ENCODE measurements at regions not wholly inside any gene's neighbourhood (a gene's known extent, or its start where the extent isn't known, plus 50 kb on each side); places are given as distances from the start of the nearest gene placed in this dataset.

- no peak overlapping the region for H2AFZ ChIP-seq (replicated peaks; ENCODE audit: low read length, poor library complexity)
- no peak overlapping the region for H2BK20ac ChIP-seq (ENCODE audit: low read depth, low read length)
- ChIA-PET POLR2A (ENCODE audit: unreplicated experiment) (no interaction called here), CTCF (no interaction called here)
- H2AK5ac ChIP-seq (ENCODE audit: low read depth, low read length) = no peak overlapping the region
- no peak for TF ChIP-seq RAD21 (IDR thresholded peaks at IDR 0.05; ENCODE audit: low read length)
- TF ChIP-seq CEBPB (IDR thresholded peaks at IDR 0.05; ENCODE audit: low read depth, low read length) = no peak
- no peak for TF ChIP-seq CHD1 (IDR thresholded peaks at IDR 0.05; ENCODE audit: low read depth, low read length)
- no peak for TF ChIP-seq MAZ (IDR thresholded peaks at IDR 0.05; ENCODE audit: borderline replicate concordance, low read depth, low read length)
- TF ChIP-seq BHLHE40 (IDR thresholded peaks at IDR 0.05; ENCODE audit: low read depth, low read length) = no peak
- TF ChIP-seq ELK1 (IDR thresholded peaks at IDR 0.05; ENCODE audit: borderline replicate concordance, low read depth, low read length) = no peak
- no peak for TF ChIP-seq CTCF (conservative IDR thresholded peaks at IDR 0.05; ENCODE audit: low read depth, low read length)
- no peak for TF ChIP-seq RCOR1 (IDR thresholded peaks at IDR 0.05; ENCODE audit: insufficient replicate concordance, low read length)
- TF ChIP-seq FOS (IDR thresholded peaks at IDR 0.05; ENCODE audit: low read depth, low read length) = no peak
- no peak for TF ChIP-seq MXI1 (IDR thresholded peaks at IDR 0.05; ENCODE audit: borderline replicate concordance, low read depth, low read length)
- TF ChIP-seq USF2 (IDR thresholded peaks at IDR 0.05; ENCODE audit: low read depth, low read length) = no peak
- no peak for TF ChIP-seq NFE2L2 (IDR thresholded peaks at IDR 0.05; ENCODE audit: low read depth, low read length)
- TF ChIP-seq POLR2A (IDR thresholded peaks at IDR 0.05; ENCODE audit: low read depth, low read length) = no peak
- TF ChIP-seq SMC3 (IDR thresholded peaks at IDR 0.05; ENCODE audit: low read depth, low read length) = no peak
- no peak for TF ChIP-seq RFX5 (IDR thresholded peaks at IDR 0.05; ENCODE audit: low read depth, low read length)
- no peak for TF ChIP-seq MAFK (IDR thresholded peaks at IDR 0.05; ENCODE audit: low read depth, low read length)
- H4K20me1 ChIP-seq (ENCODE audit: insufficient read depth, low read length) = no peaks in the 10 kb centered on the region
- H3K56ac ChIP-seq (ENCODE audit: extremely low read depth, insufficient read depth, low read length) = no peak overlapping the region
- no peak overlapping the region for H3K9ac ChIP-seq (ENCODE audit: low read depth, low read length)
- no peaks in the 10 kb centered on the region for H3K79me1 ChIP-seq (ENCODE audit: low read depth in 1 of 2, low read length in 2 of 2)
- no peak for DNase-seq
- no peak overlapping the region for H3K4ac ChIP-seq (ENCODE audit: low read depth, low read length)
- H3K27me3 ChIP-seq (ENCODE audit: control insufficient read depth, insufficient read depth, low read length) = no peaks in the 10 kb centered on the region
- H3K36me3 ChIP-seq (ENCODE audit: control insufficient read depth, insufficient read depth, low read length) = no peaks in the 10 kb centered on the region
- H3K4me2 ChIP-seq (ENCODE audit: low read depth, low read length) = no peak overlapping the region
- no peak overlapping the region for H3K18ac ChIP-seq (ENCODE audit: low read depth, low read length)
- H4K91ac ChIP-seq (ENCODE audit: insufficient read depth, low read depth, low read length) = no peak overlapping the region
- no peaks in the 10 kb centered on the region for H3K9me1 ChIP-seq (ENCODE audit: insufficient read depth, low read length)
- no peak overlapping the region for H3K4me3 ChIP-seq (ENCODE audit: insufficient read depth, low read depth, low read length)
- H3K9me3 ChIP-seq (ENCODE audit: control insufficient read depth, insufficient read depth, low read length) = no peaks in the 10 kb centered on the region
- H2BK120ac ChIP-seq (ENCODE audit: low read depth, low read length) = no peak overlapping the region
- H3K23ac ChIP-seq (ENCODE audit: low read depth, low read length) = no peak overlapping the region
- intact Hi-C loops (cut with micrococcal nuclease) (no loop called here), in situ Hi-C loops (cut with MboI; ENCODE audit: low sequenced_read_pairs) (no loop called here), dilution Hi-C loops (cut with HindIII; ENCODE audit: low sequenced_read_pairs, unreplicated experiment) (no loop called here)
- no peak overlapping the region for H2AK9ac ChIP-seq (replicated peaks; ENCODE audit: low read depth, low read length, poor library complexity)
- no TSS peak for BruUV-seq (replicated peaks)
- H4K8ac ChIP-seq (ENCODE audit: low read depth in 2 of 2, low read length in 2 of 2) = no peak overlapping the region
- H3K14ac ChIP-seq (replicated peaks; ENCODE audit: low read depth, low read length) = no peak overlapping the region
- H4K5ac ChIP-seq (ENCODE audit: low read depth, low read length) = no peak overlapping the region
- H3K27ac ChIP-seq (ENCODE audit: insufficient read depth, low read length) = no peak overlapping the region
- no peak for ATAC-seq (ENCODE audit: low read depth)
- H2BK5ac ChIP-seq (ENCODE audit: low read depth, low read length, poor library complexity, severe bottlenecking) = no peak overlapping the region
- no peaks in the 10 kb centered on the region for H3K4me1 ChIP-seq (ENCODE audit: control insufficient read depth, insufficient read depth, low read length)
- H2BK15ac ChIP-seq (ENCODE audit: low read depth, low read length) = no peak overlapping the region
- WGBS, 2 experiments (ENCODE audit: extremely low coverage in 2 of 2, insufficient read length in 1 of 2) = 0% methylated on average over 1 of the region's 1 CpG; no CpG with 5 or more reads in 1 of the 2 experiments
Measured at GRCh38 chrX:75625232-75625631, 102.4 kb upstream of the ZDHHC15 start.
